Upper lobe of left lung (tissue), 6 donors: ENCODE measurements at regions not wholly inside any gene's neighbourhood (a gene's known extent, or its start where the extent isn't known, plus 50 kb on each side); places are given as distances from the start of the nearest gene placed in this dataset.
"Not testable (repeated sequence)": the region's sequence is repeated elsewhere in the genome, so short reads cannot be mapped to it uniquely, and the experiment has no call there.

Source experiments
- ATAC-seq, 2 donors: fragments of 200-7000 bp; cut with Tn5 transposase; one replicate each; pipeline ENCODE4 v1.9.1; 2022; ENCODE audit warnings: mild to moderate bottlenecking in 2 of 2, moderate library complexity in 2 of 2; ENCODE audit not compliant: low FRiP score in 2 of 2
- DNase-seq, 2 donors: peaks; one replicate each; pipeline ENCODE4 v3.0.0-alpha.2; 2019 to 2020
- H3K27ac ChIP-seq, 4 donors: fragments of 200-600 bp; sonication (generic); one replicate each; pipeline ENCODE4 v1.5.1; 2016 to 2019
- H3K27me3 ChIP-seq, 4 donors: fragments of 200-600 bp; sonication (generic); one replicate each; pipeline ENCODE4 v1.5.1; 2017 to 2019
- H3K36me3 ChIP-seq, 4 donors: fragments of 200-600 bp; sonication (generic); one replicate each; pipeline ENCODE4 v1.5.1; 2016 to 2019
- H3K4me1 ChIP-seq, 4 donors: fragments of 200-600 bp; sonication (generic); one replicate each; pipeline ENCODE4 v1.5.1; 2018 to 2019
- H3K4me3 ChIP-seq, 4 donors: fragments of 200-600 bp; sonication (generic); one replicate each; pipeline ENCODE4 v1.5.1; 2017 to 2019; ENCODE audit warnings: mild to moderate bottlenecking in 2 of 4, moderate library complexity in 1 of 4
- H3K9me3 ChIP-seq, 4 donors: fragments of 200-600 bp; sonication (generic); one replicate each; pipeline ENCODE4 v1.5.1; 2018 to 2019
- CTCF ChIP-seq, 6 experiments: fragments of 450-650 bp in 4 of 6; fragments of 200-600 bp in 2 of 6; sonication (generic) in 2 of 6; IDR thresholded peaks; one replicate each; pipeline ENCODE4 v1.5.1; 2016 to 2019; ENCODE audit warnings: antibody characterized with exemption in 6 of 6
- EP300 ChIP-seq, 4 donors: sonication (generic); formaldehyde crosslinking; IDR thresholded peaks; one replicate each; pipeline ENCODE4 v1.5.1; 2017; ENCODE audit warnings: antibody characterized with exemption in 4 of 4, control low read depth in 2 of 4
- POLR2A ChIP-seq, 4 donors: fragments of 450-650 bp; IDR thresholded peaks; one replicate each; pipeline ENCODE4 v1.5.1; 2016 to 2017; ENCODE audit warnings: antibody characterized with exemption in 4 of 4, mild to moderate bottlenecking in 2 of 4
- POLR2AphosphoS5 ChIP-seq, 2 donors: sonication (generic); formaldehyde crosslinking; IDR thresholded peaks; one replicate each; pipeline ENCODE4 v1.5.1; 2017; ENCODE audit warnings: antibody characterized with exemption in 2 of 2
- WGBS, 2 donors: methylation state at CpG; one replicate each; pipeline ENCODE4 v1.1.5; 2017 to 2018; 5-methylcytosine and 5-hydroxymethylcytosine counted together
- donor health status: DM: no; HTN: no; CAD: no; lungs with moderate emphysema.
- donor health status: DM: no; HTN: yes; CAD: no; lungs with severe emphysema.

GRCh38 chr13:72559716-72560115 is 167.7 kb downstream of the MZT1 start:
- H3K36me3 ChIP-seq = no peaks in the 10 kb centered on the region
- H3K27ac ChIP-seq = no peak overlapping the region
- H3K4me3 ChIP-seq = no peak overlapping the region
- no peak for TF ChIP-seq POLR2AphosphoS5 (IDR thresholded peaks at IDR 0.05)
- TF ChIP-seq EP300 (IDR thresholded peaks at IDR 0.05) = no peak
- TF ChIP-seq POLR2A (IDR thresholded peaks at IDR 0.05) = no peak
- no peak for TF ChIP-seq CTCF (IDR thresholded peaks at IDR 0.05)
- DNase-seq (no peak), ATAC-seq (no peak)
- H3K27me3 ChIP-seq = no peaks in the 10 kb centered on the region
- 84 to 89% methylated on average over 2 of the region's 2 CpGs for WGBS, 2 donors
- no peaks in the 10 kb centered on the region for H3K9me3 ChIP-seq
- no peaks in the 10 kb centered on the region for H3K4me1 ChIP-seq

GRCh38 chr13:72556945-72557344 is 170.5 kb downstream of the MZT1 start:
- DNase-seq (no peak), ATAC-seq (no peak)
- Histone ChIP-seq H3K4me1 (no peaks in the 10 kb centered on the region), H3K4me3 (no peak overlapping the region), H3K36me3 (no peaks in the 10 kb centered on the region), H3K27me3 (no peaks in the 10 kb centered on the region), H3K9me3 (no peaks in the 10 kb centered on the region), H3K27ac (no peak overlapping the region)
- WGBS, 2 donors = 85 to 94% methylated on average over 1 of the region's 1 CpG
- no peak for TF ChIP-seq POLR2AphosphoS5 (IDR thresholded peaks at IDR 0.05)
- TF ChIP-seq POLR2A (IDR thresholded peaks at IDR 0.05) = no peak
- no peak for TF ChIP-seq CTCF (IDR thresholded peaks at IDR 0.05)
- TF ChIP-seq EP300 (IDR thresholded peaks at IDR 0.05) = no peak

DNA sequence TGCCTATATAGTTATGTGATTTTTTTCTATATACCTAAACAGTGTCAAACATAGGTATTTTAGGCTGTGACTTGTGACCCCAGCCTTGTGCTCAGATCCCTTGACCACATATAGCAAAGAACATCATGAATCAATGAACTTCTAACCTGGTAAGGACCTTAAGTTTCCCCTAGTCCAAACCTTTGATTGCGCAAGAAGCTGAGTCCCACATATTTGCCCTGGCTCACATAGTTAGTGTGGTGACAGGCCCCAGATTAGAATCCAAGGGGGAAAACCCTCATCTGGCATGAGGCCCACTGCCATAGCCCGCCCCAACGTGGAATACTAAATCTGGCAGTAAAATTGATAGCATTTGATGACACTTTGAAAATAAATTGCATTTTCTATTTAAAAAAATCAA is 171.8 kb downstream of the MZT1 start:
- no peak for TF ChIP-seq POLR2AphosphoS5 (IDR thresholded peaks at IDR 0.05)
- TF ChIP-seq CTCF (IDR thresholded peaks at IDR 0.05) = no peak
- H3K27ac ChIP-seq = no peak overlapping the region
- H3K4me3 ChIP-seq = no peak overlapping the region
- WGBS, 2 donors = 83 to 87% methylated on average over 3 of the region's 3 CpGs
- DNase-seq = no peak
- no peaks in the 10 kb centered on the region for H3K36me3 ChIP-seq
- H3K27me3 ChIP-seq = no peaks in the 10 kb centered on the region
- no peak for ATAC-seq
- no peaks in the 10 kb centered on the region for H3K9me3 ChIP-seq
- H3K4me1 ChIP-seq = no peaks in the 10 kb centered on the region

DNA sequence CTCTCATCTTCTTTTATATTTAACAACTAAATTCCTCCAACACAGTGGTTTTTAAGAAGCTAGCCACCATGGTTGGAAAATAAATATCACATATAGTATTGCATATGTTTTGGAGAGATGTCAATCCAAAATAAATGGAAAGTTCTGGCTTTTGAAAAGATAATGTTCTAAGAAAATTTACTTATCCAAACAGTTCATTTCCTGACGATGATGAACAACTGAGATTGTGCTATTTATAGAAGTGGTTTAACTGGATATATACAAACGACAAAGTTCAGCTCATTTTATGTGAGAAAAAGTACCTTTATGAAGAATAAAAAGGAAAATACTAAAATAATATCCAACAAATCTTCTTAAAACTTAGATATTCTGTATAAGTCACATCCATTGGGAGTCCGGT is 174.7 kb downstream of the MZT1 start:
- H3K27ac ChIP-seq = no peak overlapping the region
- no peaks in the 10 kb centered on the region for H3K36me3 ChIP-seq
- H3K9me3 ChIP-seq = no peaks in the 10 kb centered on the region
- 29 to 31% methylated on average over 3 of the region's 3 CpGs for WGBS, 2 donors
- ATAC-seq (no peak), DNase-seq (no peak)
- H3K4me3 ChIP-seq = no peak overlapping the region
- TF ChIP-seq POLR2A (IDR thresholded peaks at IDR 0.05) = no peak
- no peak for TF ChIP-seq CTCF (IDR thresholded peaks at IDR 0.05)
- TF ChIP-seq EP300 (IDR thresholded peaks at IDR 0.05) = no peak
- TF ChIP-seq POLR2AphosphoS5 (IDR thresholded peaks at IDR 0.05) = no peak
- no peaks in the 10 kb centered on the region for H3K27me3 ChIP-seq
- H3K4me1 ChIP-seq = no peaks in the 10 kb centered on the region

DNA sequence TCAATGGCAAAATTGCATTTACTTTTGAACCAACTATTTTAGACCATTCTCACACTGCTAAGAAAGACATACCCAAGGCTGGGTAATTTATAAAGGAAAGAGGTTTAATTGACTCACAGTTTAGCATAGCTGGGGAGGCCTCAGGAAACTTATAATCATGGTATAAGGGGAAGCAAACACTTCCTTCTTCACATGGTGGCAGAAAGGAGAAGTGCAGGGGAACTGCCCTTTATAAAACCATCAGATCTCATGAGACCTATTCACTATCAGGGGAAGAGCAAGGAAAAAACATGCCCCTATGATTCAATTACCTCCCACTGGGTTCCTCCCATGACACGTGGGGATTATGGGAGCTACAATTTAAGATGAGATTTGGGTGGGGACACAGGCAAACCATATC is 181.5 kb downstream of the MZT1 start:
- not testable (repeated sequence) for H3K9me3 ChIP-seq, H3K4me1 ChIP-seq, H3K36me3 ChIP-seq, ATAC-seq, H3K4me3 ChIP-seq, H3K27ac ChIP-seq, DNase-seq, H3K27me3 ChIP-seq
- 63 to 68% methylated on average over 1 of the region's 1 CpG for WGBS, 2 donors
